Esophagus squamous epithelium (tissue), 5 donors: ENCODE measurements at regions not wholly inside any gene's neighbourhood (a gene's known extent, or its start where the extent isn't known, plus 50 kb on each side); places are given as distances from the start of the nearest gene placed in this dataset.

Experiments used
- DNase-seq: peaks from one replicate; lab custom pipeline; 2025; lab: John Stamatoyannopoulos, UW
- H3K27ac ChIP-seq, 4 donors: fragments of 200-600 bp; sonication (generic); one replicate each; pipeline ENCODE4 v1.5.1; 2016 to 2019; ENCODE audit warnings: mild to moderate bottlenecking in 1 of 4
- H3K27me3 ChIP-seq, 4 donors: fragments of 200-600 bp; sonication (generic); 1 replicate in 3 of 4; 2 replicates in 1 of 4; pipeline versions ENCODE4 v1.5.1 to v1.6.0; 2017 to 2021; ENCODE audit warnings: antibody characterized with exemption in 1 of 4
- H3K36me3 ChIP-seq, 3 donors: fragments of 200-600 bp; sonication (generic); one replicate each; pipeline ENCODE4 v1.5.1; 2016 to 2019
- H3K4me1 ChIP-seq, 3 donors: fragments of 200-600 bp; sonication (generic); one replicate each; pipeline ENCODE4 v1.5.1; 2017 to 2019
- H3K4me3 ChIP-seq, 4 donors: fragments of 200-600 bp; sonication (generic); 1 replicate in 3 of 4; 2 replicates in 1 of 4; pipeline ENCODE4 v1.5.1; 2016 to 2019; ENCODE audit warnings: mild to moderate bottlenecking in 2 of 4, moderate library complexity in 1 of 4
- H3K9me3 ChIP-seq, 3 donors: fragments of 200-600 bp; sonication (generic); one replicate each; pipeline ENCODE4 v1.5.1; 2016 to 2019
- POLR2A ChIP-seq, 4 donors: fragments of 450-650 bp; IDR thresholded peaks; one replicate each; pipeline ENCODE4 v1.6.1; 2017; ENCODE audit warnings: antibody characterized with exemption in 4 of 4, mild to moderate bottlenecking in 4 of 4, moderate library complexity in 3 of 4
- WGBS, 2 donors: methylation state at CpG; one replicate each; pipeline ENCODE4 v1.1.5; 2018; 5-methylcytosine and 5-hydroxymethylcytosine counted together
- intact Hi-C: fragments of 100-400 bp; cut with DNase I; formaldehyde crosslinking; loops from one replicate; pipeline ENCODE4 v1.15.0; 2022
- TF ChIP-seq, protein P1 (sequence below), 6 experiments: fragments of 450-650 bp in 4 of 6; fragments of 200-600 bp in 2 of 6; sonication (generic) in 2 of 6; IDR thresholded peaks; one replicate each; pipeline ENCODE4 v1.5.1; 2016 to 2019; ENCODE audit warnings: antibody characterized with exemption in 6 of 6, mild to moderate bottlenecking in 4 of 6, moderate library complexity in 4 of 6
- donor health status: DM: yes; HTN: yes; CAD: no.

DNA sequence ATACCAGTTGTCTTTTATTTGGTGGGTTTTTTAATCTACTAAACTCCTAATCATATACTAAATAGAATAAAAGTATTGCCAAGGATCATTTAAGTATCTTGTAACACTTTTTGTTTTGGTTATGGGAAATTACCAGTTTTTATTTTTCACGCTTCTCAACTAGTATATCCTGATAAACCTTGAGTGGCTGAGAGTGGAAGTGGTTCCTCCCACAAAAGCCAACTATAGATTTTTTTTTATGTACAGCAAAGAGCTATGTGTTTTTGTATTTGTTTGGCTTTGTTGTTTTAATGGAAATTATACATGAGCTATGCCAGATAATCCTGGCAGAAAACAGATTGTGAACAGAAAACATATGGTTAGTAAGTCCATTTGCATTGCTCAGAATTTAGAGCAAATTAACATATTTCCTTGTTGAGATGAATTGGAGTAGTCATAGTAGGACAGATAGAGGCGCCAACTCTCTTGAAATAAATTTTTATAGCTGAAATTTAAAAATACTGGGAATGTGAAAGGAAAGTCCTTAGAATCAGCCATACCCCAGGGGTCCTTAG is 60.9 kb upstream of the PSMA6 start:
- Histone ChIP-seq H3K4me1 (no peaks in the 10 kb centered on the region), H3K27ac (no peak overlapping the region), H3K4me3 (no peak overlapping the region), H3K9me3 (no peaks in the 10 kb centered on the region), H3K36me3 (peaks cover 0 to 5% (median 0%) of the 10 kb centered on the region in 3 donors), H3K27me3 (no peaks in the 10 kb centered on the region)
- 38 to 64% methylated on average over 2 of the region's 2 CpGs for WGBS, 2 donors
- intact Hi-C loops, result no loop called here
- no peak for DNase-seq
- TF ChIP-seq, protein P1, sequence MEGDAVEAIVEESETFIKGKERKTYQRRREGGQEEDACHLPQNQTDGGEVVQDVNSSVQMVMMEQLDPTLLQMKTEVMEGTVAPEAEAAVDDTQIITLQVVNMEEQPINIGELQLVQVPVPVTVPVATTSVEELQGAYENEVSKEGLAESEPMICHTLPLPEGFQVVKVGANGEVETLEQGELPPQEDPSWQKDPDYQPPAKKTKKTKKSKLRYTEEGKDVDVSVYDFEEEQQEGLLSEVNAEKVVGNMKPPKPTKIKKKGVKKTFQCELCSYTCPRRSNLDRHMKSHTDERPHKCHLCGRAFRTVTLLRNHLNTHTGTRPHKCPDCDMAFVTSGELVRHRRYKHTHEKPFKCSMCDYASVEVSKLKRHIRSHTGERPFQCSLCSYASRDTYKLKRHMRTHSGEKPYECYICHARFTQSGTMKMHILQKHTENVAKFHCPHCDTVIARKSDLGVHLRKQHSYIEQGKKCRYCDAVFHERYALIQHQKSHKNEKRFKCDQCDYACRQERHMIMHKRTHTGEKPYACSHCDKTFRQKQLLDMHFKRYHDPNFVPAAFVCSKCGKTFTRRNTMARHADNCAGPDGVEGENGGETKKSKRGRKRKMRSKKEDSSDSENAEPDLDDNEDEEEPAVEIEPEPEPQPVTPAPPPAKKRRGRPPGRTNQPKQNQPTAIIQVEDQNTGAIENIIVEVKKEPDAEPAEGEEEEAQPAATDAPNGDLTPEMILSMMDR (IDR thresholded peaks at IDR 0.05), result no peak
- TF ChIP-seq POLR2A (IDR thresholded peaks at IDR 0.05), result no peak

DNA sequence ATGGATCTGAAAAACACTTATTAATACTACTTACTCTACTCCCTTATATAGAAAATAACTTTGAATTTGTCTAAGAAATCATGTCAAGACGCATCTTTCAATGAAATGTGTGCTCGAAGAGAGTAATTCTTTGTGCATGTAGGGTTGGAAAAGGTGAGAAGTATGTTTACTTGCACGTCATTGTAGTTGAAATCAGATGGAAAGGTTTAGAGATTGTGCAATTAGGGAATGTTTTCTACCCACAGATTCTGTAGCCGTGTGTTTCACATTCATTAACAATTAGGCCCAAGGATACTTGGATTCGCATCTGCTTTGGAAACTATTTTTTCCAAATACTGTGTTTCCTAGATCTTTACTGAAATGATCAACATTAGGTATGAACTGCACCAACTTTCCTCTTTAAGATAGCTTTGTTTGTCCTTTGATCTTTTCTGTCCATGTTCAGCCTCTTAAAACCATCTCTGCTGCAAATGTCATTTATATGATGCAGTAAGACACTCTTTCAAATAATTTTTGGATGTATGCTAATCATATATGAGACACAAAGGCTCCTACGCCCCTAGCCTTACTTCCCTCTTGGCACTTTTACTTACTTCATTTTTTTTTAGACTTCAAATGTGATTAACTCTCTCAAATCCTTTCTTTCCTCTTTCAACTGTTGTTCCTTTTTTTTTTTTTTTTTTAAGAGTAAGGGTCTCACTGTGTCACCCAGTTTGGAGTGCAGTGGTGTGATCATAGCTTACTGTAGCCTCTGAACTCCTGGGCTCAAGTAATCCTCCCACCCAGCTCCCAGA is 58.0 kb upstream of the PSMA6 start:
- Histone ChIP-seq H3K27ac (no peak overlapping the region), H3K9me3 (no peaks in the 10 kb centered on the region), H3K4me3 (no peak overlapping the region), H3K4me1 (no peaks in the 10 kb centered on the region), H3K36me3 (peaks cover 0 to 5% (median 0%) of the 10 kb centered on the region in 3 donors), H3K27me3 (no peaks in the 10 kb centered on the region)
- no peak for TF ChIP-seq POLR2A (IDR thresholded peaks at IDR 0.05)
- TF ChIP-seq, protein P1 (IDR thresholded peaks at IDR 0.05), result no peak
- intact Hi-C loops, result no loop called here
- 29 to 32% methylated on average over 6 of the region's 6 CpGs for WGBS, 2 donors
- no peak for DNase-seq

DNA sequence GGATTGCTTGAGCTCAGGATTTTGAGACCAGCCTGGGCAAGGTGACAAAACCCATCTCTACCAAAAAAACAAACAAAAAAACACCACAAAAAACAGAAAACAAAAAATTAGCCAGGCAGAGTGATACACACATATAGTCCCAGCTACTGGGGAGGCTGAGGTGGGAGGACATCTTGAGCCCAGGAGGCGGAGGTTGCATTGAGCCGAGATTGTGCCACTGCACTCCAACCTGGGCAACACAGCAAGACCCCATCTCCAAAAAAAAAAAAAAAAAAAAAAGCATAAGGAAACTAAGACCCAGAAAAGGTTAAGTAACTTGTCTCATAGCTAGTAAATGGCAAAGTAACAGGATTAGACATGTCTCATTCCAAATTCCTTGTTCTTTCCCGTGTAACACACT is 56.3 kb upstream of the PSMA6 start:
- Histone ChIP-seq H3K4me3 (no peak overlapping the region), H3K27ac (no peak overlapping the region), H3K9me3 (no peaks in the 10 kb centered on the region), H3K36me3 (peaks cover 0 to 5% (median 0%) of the 10 kb centered on the region in 3 donors), H3K4me1 (no peaks in the 10 kb centered on the region), H3K27me3 (no peaks in the 10 kb centered on the region)
- no peak for DNase-seq
- 72 to 74% methylated on average over 3 of the region's 3 CpGs for WGBS, 2 donors
- intact Hi-C loops, result no loop called here
- TF ChIP-seq POLR2A (IDR thresholded peaks at IDR 0.05), result no peak
- TF ChIP-seq, protein P1 (IDR thresholded peaks at IDR 0.05), result no peak

DNA sequence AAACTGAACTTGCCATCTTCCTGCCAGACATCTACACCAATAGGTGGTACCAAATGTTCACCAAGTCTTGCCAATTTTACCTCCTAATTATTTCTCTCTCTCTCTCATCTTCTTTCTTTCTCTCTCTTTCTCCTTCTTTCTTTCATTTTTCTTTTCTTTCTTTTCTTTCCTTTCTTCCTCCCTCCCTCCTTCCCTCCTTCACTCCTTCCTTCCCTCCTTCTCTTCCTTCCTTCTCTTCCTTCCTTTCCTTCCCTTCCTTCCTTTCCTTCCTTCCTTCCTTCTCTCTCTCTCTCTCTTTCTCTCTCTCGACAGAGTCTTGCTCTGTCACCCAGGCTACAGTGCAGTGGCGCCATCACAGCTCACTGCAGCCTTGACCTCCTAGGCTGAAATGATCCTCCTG is 55.4 kb upstream of the PSMA6 start:
- Histone ChIP-seq H3K9me3 (no peaks in the 10 kb centered on the region), H3K4me3 (no peak overlapping the region), H3K27me3 (no peaks in the 10 kb centered on the region), H3K4me1 (no peaks in the 10 kb centered on the region), H3K27ac (no peak overlapping the region), H3K36me3 (peaks cover 0 to 5% (median 0%) of the 10 kb centered on the region in 3 donors)
- DNase-seq, result no peak
- intact Hi-C loops, result no loop called here
- 83 to 87% methylated on average over 2 of the region's 2 CpGs for WGBS, 2 donors
- TF ChIP-seq, protein P1 (IDR thresholded peaks at IDR 0.05), result no peak
- TF ChIP-seq POLR2A (IDR thresholded peaks at IDR 0.05), result no peak

DNA sequence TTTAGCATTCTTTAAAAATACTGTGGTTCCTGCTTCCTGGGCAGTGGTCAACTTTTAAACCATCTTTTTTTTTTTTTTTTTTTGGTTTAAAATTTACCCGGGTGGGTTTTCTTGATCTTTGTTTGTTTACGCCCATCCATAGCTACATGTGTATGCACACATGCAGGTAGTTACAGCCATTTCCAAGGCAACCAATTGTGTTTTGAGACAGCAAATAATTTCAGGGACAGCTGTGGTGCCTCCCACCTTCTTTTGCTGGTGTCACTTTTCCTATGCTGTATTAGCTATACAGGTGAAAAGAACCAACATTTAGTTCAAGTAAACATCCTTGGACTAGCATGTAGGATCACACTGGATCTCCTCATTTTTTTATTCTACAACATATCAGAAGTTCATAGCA is 52.0 kb upstream of the PSMA6 start:
- no peaks in the 10 kb centered on the region for H3K4me1 ChIP-seq
- WGBS, 2 donors, result 71 to 75% methylated on average over 2 of the region's 2 CpGs
- peaks cover 0 to 5% (median 0%) of the 10 kb centered on the region in 3 donors for H3K36me3 ChIP-seq
- intact Hi-C loops, result no loop called here
- TF ChIP-seq POLR2A (IDR thresholded peaks at IDR 0.05), result no peak
- TF ChIP-seq, protein P1 (IDR thresholded peaks at IDR 0.05), result no peak
- H3K27me3 ChIP-seq, result no peaks in the 10 kb centered on the region
- H3K27ac ChIP-seq, result no peak overlapping the region
- no peak overlapping the region for H3K4me3 ChIP-seq
- no peak for DNase-seq
- no peaks in the 10 kb centered on the region for H3K9me3 ChIP-seq
